RWPE1 (cell line): ENCODE measurements at regions not wholly inside any gene's neighbourhood (a gene's known extent, or its start where the extent isn't known, plus 50 kb on each side); places are given as distances from the start of the nearest gene placed in this dataset.

Experiments
- CTCF ChIA-PET: fragments of 350-600 bp; sonication (Branson Sonifier 250); formaldehyde crosslinking; extraction: SDS; loops from one replicate; lab custom pipeline; 2021; lab: Yijun Ruan, JAX
- POLR2A ChIA-PET: fragments of 400-600 bp; formaldehyde crosslinking; extraction: SDS; loops from one replicate; lab custom pipeline; 2020; ENCODE audit warnings: antibody characterized with exemption; ENCODE audit not compliant: low non-redundant PET; lab: Yijun Ruan, JAX
- DNase-seq: peaks from one replicate; pipeline ENCODE4 v3.0.0; 2012; ENCODE audit warnings: low spot score
- H3K27ac ChIP-seq: fragments of 450-650 bp; 2 replicates; pipeline ENCODE4 v1.5.1; 2017
- CTCF ChIP-seq: fragments of 450-650 bp; conservative IDR thresholded peaks from 2 replicates; pipeline ENCODE4 v1.5.1; 2017; ENCODE audit warnings: low read depth, mild to moderate bottlenecking

GRCh38 chr5:74422030-74422429, 218.5 kb downstream of the ENC1 start:
- CTCF ChIA-PET: interaction anchor here (0.7 kb wide), 1 partner anchor 309 kb away, joined by 3 read pairs; no protein-coding TSS in a partner anchor

GRCh38 chr5:74421377-74421776, 219.2 kb downstream of the ENC1 start:
- no peak overlapping the region for H3K27ac ChIP-seq
- no peak for DNase-seq
- ChIA-PET POLR2A (no interaction called here), CTCF (no interaction called here)
- TF ChIP-seq CTCF: no peak

More at GRCh38 chr5:74422030-74422429, 218.5 kb downstream of the ENC1 start:
- POLR2A ChIA-PET: no interaction called here
- TF ChIP-seq CTCF: no peak
- H3K27ac ChIP-seq: no peak overlapping the region
- DNase-seq: no peak

- no peak for DNase-seq
- ChIA-PET POLR2A (no interaction called here), CTCF (interaction anchor here (0.5 kb wide), 1 partner anchor 23 kb away, joined by 3 read pairs; no protein-coding TSS in a partner anchor)
- no peak for TF ChIP-seq CTCF
- no peak overlapping the region for H3K27ac ChIP-seq
These were observed 219.6 kb downstream of the ENC1 start for GRCh38 chr5:74420947-74421346.

GRCh38 chr5:74420220-74420619, 220.3 kb downstream of the ENC1 start:
- DNase-seq: no peak
- ChIA-PET POLR2A (no interaction called here), CTCF (interaction anchor here (0.6 to 0.8 kb wide), 3 partner anchors 234 to 490 kb away, joined by 3 to 7 read pairs (median 4); no protein-coding TSS in a partner anchor)
- no peak overlapping the region for H3K27ac ChIP-seq
- no peak for TF ChIP-seq CTCF

GRCh38 chr5:74419468-74419867, 221.1 kb downstream of the ENC1 start:
- no peak for TF ChIP-seq CTCF
- ChIA-PET POLR2A (no interaction called here), CTCF (no interaction called here)
- no peak for DNase-seq
- no peak overlapping the region for H3K27ac ChIP-seq

GRCh38 chr5:74418709-74419108, 221.8 kb downstream of the ENC1 start:
- no peak overlapping the region for H3K27ac ChIP-seq
- ChIA-PET POLR2A (no interaction called here), CTCF (interaction anchor here (0.6 to 1.0 kb wide), 2 partner anchors 14 to 26 kb away, joined by 3 to 6 read pairs; no protein-coding TSS in a partner anchor)
- DNase-seq: no peak
- no peak for TF ChIP-seq CTCF

GRCh38 chr5:74418261-74418660, 222.3 kb downstream of the ENC1 start:
- POLR2A ChIA-PET: no interaction called here
- TF ChIP-seq CTCF: no peak
- no peak overlapping the region for H3K27ac ChIP-seq
- CTCF ChIA-PET: interaction anchor here (0.6 to 1.0 kb wide), 4 partner anchors 14 to 299 kb away, joined by 3 to 6 read pairs (median 3); no protein-coding TSS in a partner anchor
- DNase-seq: no peak
